ENCODE measurements at regions not wholly inside any gene's neighbourhood (a gene's known extent, or its start where the extent isn't known, plus 50 kb on each side); places are given as distances from the start of the nearest gene placed in this dataset.

GRCh38 chr11:115700981-115701875, 197.0 kb upstream of the CADM1 start:
- DNase-seq = no peak

- DNase-seq = no peak
Observed at GRCh38 chr11:115700496-115700895, 196.3 kb upstream of the CADM1 start.

DNA sequence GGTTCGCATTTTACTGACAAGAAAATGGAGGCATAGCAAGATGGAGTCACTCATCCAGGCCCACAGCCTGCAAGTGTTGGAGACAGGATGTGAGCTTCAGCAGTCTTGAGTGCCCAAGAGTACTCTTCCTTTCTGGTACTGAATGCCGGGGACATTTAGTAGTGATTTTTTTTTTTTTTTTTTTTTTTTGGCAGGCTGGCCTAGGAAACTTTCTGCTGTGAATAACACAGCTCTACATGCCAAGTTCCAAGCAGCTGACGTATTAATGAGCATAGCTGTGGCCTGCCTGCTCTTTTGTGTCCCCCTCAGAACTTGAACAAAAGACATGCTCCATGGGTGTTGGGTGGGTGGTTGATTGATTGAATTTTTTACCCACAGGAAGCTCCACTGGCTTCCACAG, 195.5 kb upstream of the CADM1 start:
- no peak for DNase-seq

DNA sequence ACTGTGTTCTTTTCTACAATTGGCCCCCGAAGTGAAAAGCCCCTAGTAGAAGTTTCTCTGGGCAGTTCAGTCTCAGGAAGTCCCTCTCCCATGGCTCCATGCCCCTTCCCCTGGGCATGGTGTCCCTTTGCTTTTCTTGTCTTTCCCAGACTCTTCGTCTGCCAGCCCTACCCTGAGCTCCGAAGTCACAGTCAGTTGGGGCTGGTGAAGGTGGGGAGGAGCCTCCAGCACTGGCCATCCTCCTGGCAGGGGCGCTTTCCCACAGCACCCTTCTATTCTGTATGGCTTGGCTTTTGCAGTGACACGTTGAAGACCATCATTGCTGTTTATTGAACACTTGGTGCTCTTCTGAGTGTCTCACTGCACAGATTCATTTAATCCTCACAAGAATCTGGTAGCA, 195.1 kb upstream of the CADM1 start:
- no peak for DNase-seq

DNA sequence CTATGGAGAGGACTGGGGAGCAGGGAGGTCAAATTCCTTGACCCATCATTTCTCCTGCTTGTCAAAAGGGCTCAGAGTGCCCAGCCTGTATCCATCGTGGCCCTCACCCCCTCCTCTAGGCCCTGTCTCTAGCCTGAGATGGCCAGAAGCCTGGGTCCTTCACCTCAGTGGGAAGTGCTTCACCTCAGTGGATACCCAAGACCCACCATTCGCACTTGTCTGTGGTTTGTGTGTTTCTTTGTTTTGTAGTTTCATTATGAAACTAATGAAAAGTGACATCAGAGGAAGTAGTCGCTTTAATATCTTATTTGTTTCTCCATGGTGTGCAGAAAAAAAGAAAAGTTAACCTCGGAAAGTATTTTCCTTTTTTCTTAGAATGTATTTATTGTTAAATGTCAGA, 194.0 kb upstream of the CADM1 start:
- DNase-seq = no peak

DNA sequence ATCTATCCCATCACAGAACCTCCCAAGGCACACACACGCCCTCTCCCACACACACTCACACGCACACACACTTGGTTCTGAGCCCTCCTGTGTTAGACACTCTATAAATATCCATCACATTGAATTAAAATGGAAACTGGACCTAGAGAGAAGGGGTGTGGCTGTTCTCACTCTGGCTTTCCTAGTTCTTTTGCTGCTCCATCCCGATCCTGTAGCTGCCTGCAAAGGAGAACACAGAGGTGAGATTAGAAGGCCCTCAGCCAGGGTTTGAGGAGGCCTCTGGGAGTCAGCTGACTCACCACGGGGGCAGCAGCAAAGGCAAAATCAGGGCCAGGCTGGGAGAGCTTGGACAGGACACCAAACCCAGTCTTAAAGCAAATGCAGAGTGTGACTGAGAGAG, 192.3 kb upstream of the CADM1 start:
- DNase-seq = no peak

GRCh38 chr11:115695677-115696364, 191.6 kb upstream of the CADM1 start:
- DNase-seq = no peak

GRCh38 chr11:115693002-115693401, 188.8 kb upstream of the CADM1 start:
- DNase-seq = no peak

- no peak for DNase-seq
Observed at GRCh38 chr11:115691030-115691429, 186.8 kb upstream of the CADM1 start.

DNA sequence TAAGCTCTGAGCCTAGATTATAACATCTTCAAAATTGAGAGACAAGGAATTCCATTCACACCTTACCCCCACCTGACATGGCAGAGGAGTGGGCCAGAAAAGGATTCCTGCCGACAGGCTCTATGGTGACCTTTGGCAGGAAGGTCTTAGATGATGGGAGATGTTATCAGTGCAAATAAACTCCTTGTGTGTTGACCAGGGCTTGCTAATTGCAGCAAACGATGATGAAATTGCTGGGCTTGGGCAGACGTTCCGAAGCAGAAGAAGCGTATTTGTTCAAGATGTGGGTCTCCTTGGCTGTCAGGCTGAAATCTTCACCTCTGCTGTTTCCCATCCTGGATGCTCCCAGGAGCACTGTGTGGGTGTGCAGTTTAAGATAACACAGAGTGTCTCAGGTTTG, 183.7 kb upstream of the CADM1 start:
- no peak for DNase-seq

DNA sequence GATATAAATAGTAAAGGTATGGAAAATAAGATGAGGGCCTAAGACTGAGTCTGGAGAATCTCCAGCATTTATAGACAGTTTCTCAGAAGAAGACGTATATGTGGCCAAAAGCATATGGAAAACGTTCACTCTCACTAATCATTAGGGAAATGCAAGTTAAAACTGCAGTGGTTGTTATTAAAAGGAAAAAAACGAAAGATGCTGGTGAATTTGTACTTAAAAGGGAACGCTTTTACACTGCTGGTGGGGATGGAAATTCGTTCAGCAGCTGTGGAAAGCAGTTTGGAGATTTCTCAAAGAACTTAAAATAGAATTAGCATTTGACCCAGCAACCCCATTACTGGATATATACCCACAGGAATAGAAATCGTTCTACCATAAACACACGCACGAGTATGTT, 180.5 kb upstream of the CADM1 start:
- DNase-seq = no peak

GRCh38 chr11:115684135-115684534, 179.9 kb upstream of the CADM1 start:
- DNase-seq = no peak

DNA sequence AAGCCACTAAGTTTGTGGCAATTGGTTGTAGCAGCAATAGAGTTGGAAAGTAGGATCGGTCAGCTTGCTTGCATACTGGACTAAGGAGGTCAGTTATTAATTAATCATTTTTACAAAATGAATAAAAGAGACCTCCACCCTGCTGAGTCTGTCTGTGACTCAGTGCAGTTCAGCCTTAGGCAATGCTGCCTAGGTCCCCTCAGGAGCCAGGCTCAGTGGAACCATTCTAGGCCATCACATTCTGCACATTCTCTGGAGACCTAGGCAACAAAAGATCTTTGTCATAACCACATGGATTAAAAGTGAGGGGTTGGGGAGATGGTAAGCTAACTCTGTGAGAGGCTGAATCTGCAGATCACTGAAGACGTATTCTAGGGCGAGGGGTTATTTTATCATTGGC, 178.7 kb upstream of the CADM1 start:
- no peak for DNase-seq

- no peak for DNase-seq
Observed at GRCh38 chr11:115682101-115682500, 177.9 kb upstream of the CADM1 start.

DNA sequence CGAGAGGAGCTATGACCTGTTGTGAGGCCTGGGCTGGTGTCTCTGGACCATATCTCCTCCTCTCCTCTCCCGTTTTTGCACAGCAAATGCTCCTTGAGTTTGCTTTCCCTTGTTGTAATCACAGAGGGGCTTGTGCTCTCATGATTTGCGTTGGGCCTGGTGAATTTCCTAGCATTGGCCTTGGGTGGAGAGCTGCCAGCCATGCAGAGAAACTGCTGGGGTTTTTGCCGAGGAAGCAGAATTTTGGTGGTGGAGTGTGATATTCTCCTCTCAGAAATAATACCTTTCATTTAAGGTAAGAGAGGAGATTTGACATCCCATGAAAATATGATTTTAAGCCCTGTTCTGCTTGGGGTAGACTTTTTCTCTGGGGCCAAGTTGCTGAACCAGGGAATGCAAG, 175.7 kb upstream of the CADM1 start:
- no peak for DNase-seq

DNA sequence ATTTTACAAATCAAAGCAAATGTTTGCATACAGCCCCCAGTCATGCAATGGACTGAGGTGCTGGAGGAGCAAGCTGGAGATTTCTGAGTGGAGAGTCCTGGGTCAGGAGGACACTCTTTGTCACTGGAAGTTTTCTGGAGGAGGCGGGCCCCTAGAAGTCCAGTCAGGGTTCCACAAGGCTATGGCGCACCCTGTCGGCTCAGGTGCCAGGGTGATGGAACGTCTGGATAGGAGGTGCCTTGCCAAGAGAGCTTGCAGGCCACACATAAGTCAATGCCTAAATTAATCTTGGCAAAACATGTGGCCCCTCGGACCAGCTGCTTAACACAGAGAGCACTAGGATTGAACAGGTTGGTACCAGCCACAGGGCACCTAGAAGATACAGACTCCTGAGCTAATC, 174.7 kb upstream of the CADM1 start:
- DNase-seq = no peak

DNA sequence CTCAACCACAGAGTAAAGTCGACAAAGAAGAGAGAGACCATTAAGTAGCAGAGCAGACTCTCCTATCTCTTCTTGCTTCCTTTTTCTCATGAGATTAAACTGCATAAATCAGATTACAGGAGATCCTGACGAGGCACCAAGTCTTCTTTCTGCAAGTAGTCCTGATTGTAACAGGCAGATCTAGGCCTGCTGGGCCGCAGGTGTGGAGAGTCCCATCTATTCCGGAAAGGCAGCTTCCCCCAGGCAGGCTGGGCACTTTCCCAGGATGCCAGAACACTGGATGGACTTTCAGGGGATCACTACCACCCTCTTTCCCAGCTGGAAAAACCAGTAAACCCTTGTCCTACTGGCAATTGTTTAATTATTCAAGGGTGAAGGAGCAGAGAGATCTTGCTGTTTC, 173.0 kb upstream of the CADM1 start:
- no peak for DNase-seq

DNA sequence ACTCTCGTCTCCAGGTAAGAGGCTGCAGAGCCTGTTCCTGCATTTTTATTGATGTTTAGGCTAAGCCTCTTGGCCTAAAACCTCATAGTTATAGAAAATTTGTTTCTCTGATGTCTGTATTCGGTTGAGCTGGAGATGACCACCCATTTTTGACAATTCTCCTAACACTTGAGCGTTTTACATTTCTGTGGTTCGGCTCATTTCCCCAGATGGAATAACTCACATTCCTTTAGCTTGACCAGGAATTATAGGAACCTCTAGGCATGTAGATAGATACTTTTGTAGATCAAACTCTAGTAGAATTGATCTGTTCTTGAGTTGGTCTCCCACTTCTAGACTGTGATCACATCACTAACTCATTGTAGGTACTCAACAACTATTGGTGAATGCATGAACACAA, 172.6 kb upstream of the CADM1 start:
- no peak for DNase-seq

- DNase-seq = no peak
Observed at GRCh38 chr11:115676206-115676605, 172.0 kb upstream of the CADM1 start.

- DNase-seq = no peak
Observed at GRCh38 chr11:115674937-115675544, 170.8 kb upstream of the CADM1 start.

DNA sequence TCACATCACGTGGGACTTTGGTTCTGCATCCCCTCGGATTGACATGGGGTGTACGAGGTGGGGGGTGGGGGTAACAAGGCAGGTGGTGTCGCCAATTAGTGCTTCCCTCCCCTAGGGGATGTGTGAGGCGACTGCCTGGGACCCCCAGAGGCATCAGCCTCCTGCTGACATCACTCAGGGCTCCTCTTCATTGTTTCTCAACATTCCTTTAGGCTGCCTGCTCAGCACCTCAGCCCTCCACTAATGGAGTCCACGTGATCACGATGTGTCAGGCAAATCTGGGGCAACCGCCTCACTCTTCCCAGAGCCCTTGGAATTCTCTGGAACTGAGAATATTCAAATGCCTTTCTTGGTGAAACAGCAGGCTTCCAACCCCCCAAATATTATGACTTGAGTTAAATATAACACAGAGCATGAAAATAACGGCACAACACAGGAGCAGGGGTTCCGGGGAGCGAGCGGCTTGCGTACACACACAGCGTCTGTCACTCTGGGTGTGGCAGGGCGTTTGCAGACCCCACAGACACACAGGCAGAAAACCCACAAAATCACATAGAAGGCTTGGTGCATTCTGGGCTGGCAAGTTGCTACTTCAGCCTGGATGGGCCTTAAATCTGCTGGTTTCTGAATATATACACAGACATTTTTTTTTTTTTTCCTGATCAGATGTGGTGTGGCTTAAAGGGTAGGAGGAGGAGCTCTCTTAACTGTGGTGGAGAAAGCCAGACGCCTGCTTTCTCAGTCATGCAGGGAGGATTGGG, 170.1 kb upstream of the CADM1 start:
- no peak for DNase-seq

DNA sequence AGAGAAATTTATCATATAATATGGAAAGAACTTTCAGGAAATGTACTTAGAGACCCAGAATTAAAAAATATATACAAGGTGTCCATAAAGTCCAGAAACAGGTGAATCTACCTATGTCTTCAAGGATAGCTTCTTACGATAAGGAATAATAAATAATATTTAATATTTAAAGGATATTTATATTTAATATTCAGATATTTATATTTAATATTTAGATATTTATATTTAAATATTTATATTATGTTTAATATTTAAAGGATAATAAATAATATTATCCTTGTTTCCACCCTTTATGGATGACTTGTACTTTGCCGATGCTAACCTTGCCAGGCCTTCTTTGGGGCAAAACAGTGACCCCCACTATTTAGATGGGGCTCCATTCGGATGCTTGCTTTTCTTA, 169.5 kb upstream of the CADM1 start:
- no peak for DNase-seq

DNA sequence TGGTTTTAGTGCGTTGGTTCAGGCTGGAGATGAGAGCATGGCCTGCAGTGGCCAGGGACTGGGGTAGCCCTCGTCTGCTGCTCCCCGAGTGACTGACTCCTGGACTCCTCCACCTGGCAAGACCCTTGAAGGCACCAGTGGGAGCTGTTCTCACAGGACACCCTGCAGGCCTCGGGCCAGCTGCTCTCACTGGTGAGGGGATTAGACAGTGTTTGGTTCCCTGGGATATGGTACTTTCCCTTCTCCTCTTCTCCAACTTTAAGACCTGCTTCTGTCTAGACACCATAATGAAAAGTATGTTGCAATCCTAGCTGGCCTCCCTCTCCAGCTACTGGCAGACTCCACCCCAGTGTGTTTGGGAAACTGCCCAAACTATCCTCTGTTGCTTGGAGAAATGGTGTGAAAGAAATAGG, 168.8 kb upstream of the CADM1 start:
- DNase-seq = no peak

Data from T-helper 1 cell (primary cell).